ENCODE measurements at regions not wholly inside any gene's neighbourhood (a gene's known extent, or its start where the extent isn't known, plus 50 kb on each side); places are given as distances from the start of the nearest gene placed in this dataset.

- Mint-ChIP-seq H3K4me1 (ENCODE audit: low read depth in 2 of 2) (no peaks in the 10 kb centered on the region), H3K27me3 (peaks cover 76 to 85% of the 10 kb centered on the region in 2 donors), H3K9me3 (no peaks in the 10 kb centered on the region), H3K27ac (no peak overlapping the region), H3K36me3 (ENCODE audit: insufficient read depth) (peaks cover 2% of the 10 kb centered on the region), H3K4me3 (no peak overlapping the region)
- DNase-seq = no peak
- no peak for ATAC-seq (replicated peaks)
These were observed 60.5 kb upstream of the GJB5 start for GRCh38 chr1:34694383-34694782.

GRCh38 chr1:34695580-34695979 is 59.3 kb upstream of the GJB5 start:
- peaks cover 2% of the 10 kb centered on the region for H3K36me3 Mint-ChIP-seq (ENCODE audit: insufficient read depth)
- no peaks in the 10 kb centered on the region for H3K4me1 Mint-ChIP-seq (ENCODE audit: low read depth in 2 of 2)
- no peaks in the 10 kb centered on the region for H3K9me3 Mint-ChIP-seq
- ATAC-seq (replicated peaks) (no peak), DNase-seq (no peak)
- no peak overlapping the region for H3K4me3 Mint-ChIP-seq
- no peak overlapping the region for H3K27ac Mint-ChIP-seq
- H3K27me3 Mint-ChIP-seq = peaks cover 64 to 85% of the 10 kb centered on the region in 2 donors

- Mint-ChIP-seq H3K36me3 (ENCODE audit: insufficient read depth) (peaks cover 2% of the 10 kb centered on the region), H3K4me1 (ENCODE audit: low read depth in 2 of 2) (no peaks in the 10 kb centered on the region), H3K4me3 (no peak overlapping the region), H3K27ac (no peak overlapping the region), H3K9me3 (no peaks in the 10 kb centered on the region), H3K27me3 (peaks cover 60 to 85% of the 10 kb centered on the region in 2 donors)
- ATAC-seq (replicated peaks) = no peak
- DNase-seq = no peak
These were observed 58.6 kb upstream of the GJB5 start for GRCh38 chr1:34696230-34696629.

GRCh38 chr1:34696981-34697380 is 57.9 kb upstream of the GJB5 start:
- Mint-ChIP-seq H3K4me1 (ENCODE audit: low read depth in 2 of 2) (no peaks in the 10 kb centered on the region), H3K27ac (no peak overlapping the region), H3K36me3 (ENCODE audit: insufficient read depth) (peaks cover 2% of the 10 kb centered on the region), H3K9me3 (no peaks in the 10 kb centered on the region), H3K27me3 (peaks cover 53 to 79% of the 10 kb centered on the region in 2 donors), H3K4me3 (no peak overlapping the region)
- no peak for DNase-seq
- ATAC-seq (replicated peaks) = no peak

- Mint-ChIP-seq H3K27me3 (peaks cover 51 to 82% of the 10 kb centered on the region in 2 donors), H3K9me3 (no peaks in the 10 kb centered on the region), H3K4me3 (no peak overlapping the region), H3K36me3 (ENCODE audit: insufficient read depth) (peaks cover 2% of the 10 kb centered on the region), H3K4me1 (ENCODE audit: low read depth in 2 of 2) (no peaks in the 10 kb centered on the region), H3K27ac (no peak overlapping the region)
- DNase-seq = no peak
- ATAC-seq (replicated peaks) = no peak
These were observed 57.0 kb upstream of the GJB5 start for GRCh38 chr1:34697818-34698217.

- no peaks in the 10 kb centered on the region for H3K9me3 Mint-ChIP-seq
- no peaks in the 10 kb centered on the region for H3K4me1 Mint-ChIP-seq (ENCODE audit: low read depth in 2 of 2)
- H3K36me3 Mint-ChIP-seq (ENCODE audit: insufficient read depth) = peaks cover 2% of the 10 kb centered on the region
- DNase-seq (no peak), ATAC-seq (replicated peaks) (no peak)
- peaks cover 50 to 89% of the 10 kb centered on the region in 2 donors for H3K27me3 Mint-ChIP-seq
- no peak overlapping the region for H3K27ac Mint-ChIP-seq
- no peak overlapping the region for H3K4me3 Mint-ChIP-seq
These were observed 53.4 kb upstream of the GJB5 start for GRCh38 chr1:34701326-34702060.
